ENCODE measurements at regions not wholly inside any gene's neighbourhood (a gene's known extent, or its start where the extent isn't known, plus 50 kb on each side); places are given as distances from the start of the nearest gene placed in this dataset.

- H3K36me3 ChIP-seq (ENCODE audit: control insufficient read depth, low read length) = no peaks in the 10 kb centered on the region
- H3F3A ChIP-seq (ENCODE audit: control insufficient read depth, insufficient read depth) = no peaks in the 10 kb centered on the region
- no peaks in the 10 kb centered on the region for H4K20me1 ChIP-seq (ENCODE audit: control insufficient read depth, insufficient read depth, low read depth, low read length)
- H3K9me2 ChIP-seq (replicated peaks; ENCODE audit: control insufficient read depth, low read length) = no peaks in the 10 kb centered on the region
- H3K4me2 ChIP-seq (ENCODE audit: low read length) = no peak overlapping the region
- no peaks in the 10 kb centered on the region for H3K9me3 ChIP-seq (ENCODE audit: control insufficient read depth, insufficient read depth, low read length)
- H3K79me2 ChIP-seq (ENCODE audit: control insufficient read depth, low read length) = no peaks in the 10 kb centered on the region
- no peak overlapping the region for H3K4me3 ChIP-seq (ENCODE audit: low read length)
- no peaks in the 10 kb centered on the region for H3K27me3 ChIP-seq (ENCODE audit: control insufficient read depth, low read length)
- H3K27ac ChIP-seq (ENCODE audit: low read depth, low read length) = no peak overlapping the region
- H3K4me1 ChIP-seq (ENCODE audit: control insufficient read depth, low read length) = no peaks in the 10 kb centered on the region
- TF ChIP-seq, protein P1, sequence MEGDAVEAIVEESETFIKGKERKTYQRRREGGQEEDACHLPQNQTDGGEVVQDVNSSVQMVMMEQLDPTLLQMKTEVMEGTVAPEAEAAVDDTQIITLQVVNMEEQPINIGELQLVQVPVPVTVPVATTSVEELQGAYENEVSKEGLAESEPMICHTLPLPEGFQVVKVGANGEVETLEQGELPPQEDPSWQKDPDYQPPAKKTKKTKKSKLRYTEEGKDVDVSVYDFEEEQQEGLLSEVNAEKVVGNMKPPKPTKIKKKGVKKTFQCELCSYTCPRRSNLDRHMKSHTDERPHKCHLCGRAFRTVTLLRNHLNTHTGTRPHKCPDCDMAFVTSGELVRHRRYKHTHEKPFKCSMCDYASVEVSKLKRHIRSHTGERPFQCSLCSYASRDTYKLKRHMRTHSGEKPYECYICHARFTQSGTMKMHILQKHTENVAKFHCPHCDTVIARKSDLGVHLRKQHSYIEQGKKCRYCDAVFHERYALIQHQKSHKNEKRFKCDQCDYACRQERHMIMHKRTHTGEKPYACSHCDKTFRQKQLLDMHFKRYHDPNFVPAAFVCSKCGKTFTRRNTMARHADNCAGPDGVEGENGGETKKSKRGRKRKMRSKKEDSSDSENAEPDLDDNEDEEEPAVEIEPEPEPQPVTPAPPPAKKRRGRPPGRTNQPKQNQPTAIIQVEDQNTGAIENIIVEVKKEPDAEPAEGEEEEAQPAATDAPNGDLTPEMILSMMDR (IDR thresholded peaks at IDR 0.05; ENCODE audit: low read depth, low read length, poor library complexity, severe bottlenecking) = no peak
- TF ChIP-seq EZH2phosphoT487 (IDR thresholded peaks at IDR 0.05; ENCODE audit: borderline replicate concordance, low read length) = no peak
These were observed 556.3 kb downstream of the PCDH17 start for GRCh38 chr13:58187881-58188280.

GRCh38 chr13:58190577-58190976 lies 559.0 kb downstream of the PCDH17 start:
- Histone ChIP-seq H3F3A (ENCODE audit: control insufficient read depth, insufficient read depth) (no peaks in the 10 kb centered on the region), H3K4me1 (ENCODE audit: control insufficient read depth, low read length) (no peaks in the 10 kb centered on the region), H4K20me1 (ENCODE audit: control insufficient read depth, insufficient read depth, low read depth, low read length) (no peaks in the 10 kb centered on the region), H3K4me3 (ENCODE audit: low read length) (no peak overlapping the region), H3K27me3 (ENCODE audit: control insufficient read depth, low read length) (no peaks in the 10 kb centered on the region), H3K79me2 (ENCODE audit: control insufficient read depth, low read length) (no peaks in the 10 kb centered on the region), H3K36me3 (ENCODE audit: control insufficient read depth, low read length) (no peaks in the 10 kb centered on the region), H3K9me2 (replicated peaks; ENCODE audit: control insufficient read depth, low read length) (no peaks in the 10 kb centered on the region), H3K9me3 (ENCODE audit: control insufficient read depth, insufficient read depth, low read length) (no peaks in the 10 kb centered on the region), H3K4me2 (ENCODE audit: low read length) (no peak overlapping the region), H3K27ac (ENCODE audit: low read depth, low read length) (no peak overlapping the region)
- TF ChIP-seq EZH2phosphoT487 (IDR thresholded peaks at IDR 0.05; ENCODE audit: borderline replicate concordance, low read length) = no peak
- TF ChIP-seq, protein P1 (IDR thresholded peaks at IDR 0.05; ENCODE audit: low read depth, low read length, poor library complexity, severe bottlenecking) = no peak

GRCh38 chr13:58191754-58192153 lies 560.2 kb downstream of the PCDH17 start:
- no peak overlapping the region for H3K4me2 ChIP-seq (ENCODE audit: low read length)
- no peak overlapping the region for H3K4me3 ChIP-seq (ENCODE audit: low read length)
- H3K36me3 ChIP-seq (ENCODE audit: control insufficient read depth, low read length) = no peaks in the 10 kb centered on the region
- H3K9me3 ChIP-seq (ENCODE audit: control insufficient read depth, insufficient read depth, low read length) = no peaks in the 10 kb centered on the region
- no peaks in the 10 kb centered on the region for H3F3A ChIP-seq (ENCODE audit: control insufficient read depth, insufficient read depth)
- no peaks in the 10 kb centered on the region for H3K4me1 ChIP-seq (ENCODE audit: control insufficient read depth, low read length)
- no peak overlapping the region for H3K27ac ChIP-seq (ENCODE audit: low read depth, low read length)
- TF ChIP-seq, protein P1 (IDR thresholded peaks at IDR 0.05; ENCODE audit: low read depth, low read length, poor library complexity, severe bottlenecking) = no peak
- no peak for TF ChIP-seq EZH2phosphoT487 (IDR thresholded peaks at IDR 0.05; ENCODE audit: borderline replicate concordance, low read length)
- no peaks in the 10 kb centered on the region for H3K79me2 ChIP-seq (ENCODE audit: control insufficient read depth, low read length)
- no peaks in the 10 kb centered on the region for H3K27me3 ChIP-seq (ENCODE audit: control insufficient read depth, low read length)
- H3K9me2 ChIP-seq (replicated peaks; ENCODE audit: control insufficient read depth, low read length) = no peaks in the 10 kb centered on the region
- no peaks in the 10 kb centered on the region for H4K20me1 ChIP-seq (ENCODE audit: control insufficient read depth, insufficient read depth, low read depth, low read length)

DNA sequence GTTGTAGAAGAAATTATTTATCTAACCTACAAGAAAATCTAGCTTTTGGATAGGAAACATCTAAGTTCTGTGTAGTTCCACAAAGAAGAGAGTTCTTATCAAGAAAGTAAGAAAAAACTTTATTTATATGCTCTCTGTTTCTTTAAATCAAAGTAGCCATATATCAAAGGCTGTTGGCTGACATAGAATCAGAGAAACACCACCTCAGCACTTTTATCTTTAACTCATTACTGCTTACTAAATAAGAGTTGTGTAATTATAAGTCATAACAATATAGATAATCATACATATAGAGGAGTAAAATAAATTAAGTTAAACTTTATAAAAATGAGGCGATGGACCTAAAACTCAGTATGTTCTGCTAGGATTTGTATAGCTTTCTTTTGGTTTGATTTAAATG lies 570.6 kb downstream of the PCDH17 start:
- Histone ChIP-seq H3F3A (ENCODE audit: control insufficient read depth, insufficient read depth) (no peaks in the 10 kb centered on the region), H3K79me2 (ENCODE audit: control insufficient read depth, low read length) (no peaks in the 10 kb centered on the region), H3K4me1 (ENCODE audit: control insufficient read depth, low read length) (no peaks in the 10 kb centered on the region), H3K27ac (ENCODE audit: low read depth, low read length) (no peak overlapping the region), H3K4me2 (ENCODE audit: low read length) (no peak overlapping the region), H3K27me3 (ENCODE audit: control insufficient read depth, low read length) (no peaks in the 10 kb centered on the region), H3K4me3 (ENCODE audit: low read length) (no peak overlapping the region), H3K36me3 (ENCODE audit: control insufficient read depth, low read length) (no peaks in the 10 kb centered on the region), H3K9me2 (replicated peaks; ENCODE audit: control insufficient read depth, low read length) (no peaks in the 10 kb centered on the region), H4K20me1 (ENCODE audit: control insufficient read depth, insufficient read depth, low read depth, low read length) (no peaks in the 10 kb centered on the region), H3K9me3 (ENCODE audit: control insufficient read depth, insufficient read depth, low read length) (no peaks in the 10 kb centered on the region)
- no peak for TF ChIP-seq EZH2phosphoT487 (IDR thresholded peaks at IDR 0.05; ENCODE audit: borderline replicate concordance, low read length)
- TF ChIP-seq, protein P1 (IDR thresholded peaks at IDR 0.05; ENCODE audit: low read depth, low read length, poor library complexity, severe bottlenecking) = no peak

All from DOHH2 (cell line).